ENCODE measurements at regions not wholly inside any gene's neighbourhood (a gene's known extent, or its start where the extent isn't known, plus 50 kb on each side); places are given as distances from the start of the nearest gene placed in this dataset.

DNA sequence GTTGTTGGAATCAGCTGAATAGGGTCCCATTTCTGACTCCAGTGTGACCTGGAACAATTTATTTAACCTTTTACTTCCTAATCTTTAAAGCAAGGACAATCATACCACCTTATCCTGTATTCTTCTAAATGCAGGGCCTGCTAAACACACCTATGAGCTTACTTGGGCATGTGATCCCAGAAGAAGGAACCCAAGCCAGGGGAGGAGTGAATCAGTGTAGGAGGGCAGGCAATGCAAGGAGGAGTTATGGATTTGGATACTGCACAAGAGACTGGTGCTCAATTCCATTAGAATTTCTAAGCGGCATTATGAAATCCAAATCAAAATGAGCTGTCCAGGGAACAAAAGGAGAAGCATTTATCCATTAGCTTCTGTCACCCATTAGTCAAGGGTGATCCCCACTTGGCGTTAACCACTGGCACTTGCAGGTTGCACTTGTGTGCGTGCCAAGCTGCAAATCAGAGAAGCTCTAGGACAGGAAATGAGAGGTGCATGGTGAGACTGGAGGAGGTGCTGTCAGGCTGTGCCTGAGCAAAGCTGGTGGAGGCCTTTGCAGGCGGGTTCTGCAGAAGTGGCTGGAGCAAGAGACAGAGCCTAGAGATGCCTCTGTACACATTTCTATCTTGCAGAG lies 297.2 kb upstream of the PLXNA2 start:
- DNase-seq: no peak

DNA sequence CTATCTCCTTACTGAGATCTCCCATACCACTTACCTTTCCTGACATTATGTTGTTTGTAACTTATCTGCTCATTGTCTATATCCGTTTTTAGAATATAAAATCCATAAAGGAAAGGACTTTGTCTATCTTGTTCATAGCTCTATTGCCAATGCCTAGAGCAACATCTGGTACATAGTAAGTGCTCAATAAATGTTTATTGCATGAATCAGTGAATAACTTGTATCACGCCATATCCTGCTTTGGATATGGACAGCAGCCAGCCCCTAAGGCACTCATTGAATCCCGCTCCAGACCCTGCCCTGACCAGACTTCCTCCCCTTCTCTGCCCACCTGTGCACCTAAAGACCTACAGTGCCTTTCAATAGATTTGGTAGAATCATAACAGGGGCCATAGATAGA lies 298.1 kb upstream of the PLXNA2 start:
- DNase-seq: no peak

DNA sequence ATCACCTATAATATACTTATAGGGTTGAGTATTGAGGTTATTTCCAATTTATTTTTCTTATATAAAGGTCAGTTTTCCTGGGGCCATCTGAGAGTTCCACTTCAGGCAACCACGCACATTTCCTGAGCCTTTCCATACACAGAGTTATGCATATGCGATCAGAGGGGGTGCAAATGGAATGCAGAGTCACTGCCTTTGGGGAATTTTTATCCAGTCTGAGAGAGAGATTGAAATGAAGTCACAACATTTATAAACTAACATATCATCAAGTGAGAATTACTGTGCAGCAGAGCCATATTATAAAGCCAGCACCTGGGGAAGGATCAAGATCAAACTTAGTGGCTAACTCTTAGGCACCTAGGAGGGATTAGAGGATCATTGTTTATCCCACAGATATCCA lies 299.9 kb upstream of the PLXNA2 start:
- DNase-seq: no peak

DNA sequence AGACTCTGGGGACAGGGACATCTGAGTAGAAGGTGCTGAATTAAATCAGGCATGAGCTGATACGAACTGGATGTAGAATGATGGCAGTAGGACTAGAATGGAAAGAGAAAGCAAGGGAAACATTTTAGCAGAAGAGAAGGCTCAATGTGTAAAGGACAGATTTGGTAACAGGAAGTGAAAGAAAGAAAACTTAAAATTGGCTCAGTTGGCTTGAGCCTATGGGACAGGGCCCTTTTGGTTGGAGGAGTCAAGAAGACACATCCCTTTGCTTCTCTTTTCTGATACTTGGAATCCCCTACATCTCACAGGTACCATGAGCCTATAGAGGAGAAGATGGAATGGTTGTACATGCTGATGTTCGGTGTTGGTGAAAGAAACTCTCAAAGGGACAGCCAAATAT lies 300.6 kb upstream of the PLXNA2 start:
- no peak for DNase-seq

DNA sequence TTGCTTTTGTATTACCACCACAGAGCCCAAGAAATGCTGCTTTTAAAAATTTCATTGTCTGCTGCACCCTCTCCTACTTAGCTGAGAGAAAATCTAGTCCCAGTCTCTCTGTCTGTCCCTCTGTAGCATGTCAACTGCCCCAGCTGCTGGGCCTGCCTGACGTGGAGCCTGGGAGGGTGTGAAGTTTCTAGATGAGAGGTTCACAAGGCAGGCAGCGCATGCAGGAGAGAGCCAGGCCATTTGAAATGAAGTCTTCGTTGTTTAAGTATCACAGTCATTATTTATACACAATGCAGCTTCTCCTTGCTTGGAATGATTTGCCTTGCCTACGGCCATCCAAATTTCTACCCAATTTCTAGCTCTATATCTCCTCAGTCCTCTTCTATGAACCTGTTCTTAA lies 306.8 kb upstream of the PLXNA2 start:
- no peak for DNase-seq

DNA sequence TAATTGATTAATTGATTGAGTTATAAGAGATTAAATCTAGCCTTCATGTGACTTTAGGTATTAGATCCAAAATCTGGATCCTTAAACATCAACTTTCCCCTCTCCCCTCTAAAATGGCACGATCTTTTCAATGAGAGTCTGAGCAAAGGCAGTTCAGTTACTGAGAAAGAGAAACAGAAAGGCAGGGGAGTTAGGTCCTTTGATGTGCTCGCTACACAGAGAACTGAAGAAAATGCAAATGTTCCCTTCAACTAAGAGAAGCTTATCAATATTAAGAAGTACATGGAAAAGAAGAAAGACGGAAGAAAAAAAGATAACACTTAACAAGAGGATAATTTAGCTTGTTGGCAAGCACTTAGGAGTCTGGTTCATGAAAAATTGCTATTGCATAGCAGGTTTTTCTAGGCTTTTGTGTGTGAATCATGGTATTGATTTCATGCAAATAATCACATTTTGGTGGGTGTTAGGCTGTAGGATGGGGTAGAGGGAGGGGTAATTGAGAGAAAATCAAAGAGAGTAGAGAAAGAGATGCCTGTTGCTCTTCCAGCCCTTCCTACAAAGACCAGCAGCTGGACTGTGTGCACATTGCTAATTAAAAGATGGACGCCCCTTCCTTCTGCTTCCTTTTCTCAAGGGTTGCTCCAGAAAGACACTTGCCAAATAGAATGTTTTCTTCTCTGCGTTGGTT lies 307.6 kb upstream of the PLXNA2 start:
- DNase-seq: no peak

DNA sequence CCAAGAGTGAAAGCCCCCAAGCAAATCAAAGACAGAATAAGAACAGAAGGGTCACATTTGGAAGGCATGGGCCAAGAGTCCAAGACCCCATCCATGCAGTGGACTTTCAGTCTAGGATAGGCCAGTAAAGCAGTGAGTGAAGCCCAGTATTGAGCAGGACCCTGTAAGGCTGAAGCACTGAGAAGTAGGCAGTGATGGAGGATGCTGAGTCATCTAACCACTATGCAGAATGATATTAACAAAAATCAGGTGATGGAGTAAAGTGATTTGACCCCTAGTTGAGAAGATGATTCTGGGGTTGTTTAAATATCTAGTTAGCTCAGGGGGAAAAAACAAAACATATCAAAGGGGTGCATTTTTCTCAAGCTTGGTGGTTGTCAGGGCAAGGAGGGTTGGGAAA lies 308.7 kb upstream of the PLXNA2 start:
- no peak for DNase-seq

DNA sequence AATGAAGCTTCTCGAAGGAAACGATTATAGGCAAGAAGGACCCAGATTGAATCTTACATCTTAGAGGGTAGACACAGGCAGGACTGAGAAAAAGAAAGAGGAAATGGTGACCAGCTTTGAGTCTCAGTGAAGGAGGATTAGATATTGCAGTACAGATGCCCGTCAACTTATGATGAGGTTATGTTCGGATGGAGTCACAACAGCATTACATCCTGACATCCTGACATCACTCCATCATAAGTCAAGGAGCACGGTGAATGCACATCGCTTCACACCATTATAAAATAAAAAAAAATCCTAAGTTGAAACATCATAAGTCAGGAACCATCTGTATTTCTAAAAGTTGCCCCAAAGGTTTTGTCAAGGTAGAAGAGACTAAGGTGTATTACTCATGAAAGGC lies 312.3 kb upstream of the PLXNA2 start:
- no peak for DNase-seq

DNA sequence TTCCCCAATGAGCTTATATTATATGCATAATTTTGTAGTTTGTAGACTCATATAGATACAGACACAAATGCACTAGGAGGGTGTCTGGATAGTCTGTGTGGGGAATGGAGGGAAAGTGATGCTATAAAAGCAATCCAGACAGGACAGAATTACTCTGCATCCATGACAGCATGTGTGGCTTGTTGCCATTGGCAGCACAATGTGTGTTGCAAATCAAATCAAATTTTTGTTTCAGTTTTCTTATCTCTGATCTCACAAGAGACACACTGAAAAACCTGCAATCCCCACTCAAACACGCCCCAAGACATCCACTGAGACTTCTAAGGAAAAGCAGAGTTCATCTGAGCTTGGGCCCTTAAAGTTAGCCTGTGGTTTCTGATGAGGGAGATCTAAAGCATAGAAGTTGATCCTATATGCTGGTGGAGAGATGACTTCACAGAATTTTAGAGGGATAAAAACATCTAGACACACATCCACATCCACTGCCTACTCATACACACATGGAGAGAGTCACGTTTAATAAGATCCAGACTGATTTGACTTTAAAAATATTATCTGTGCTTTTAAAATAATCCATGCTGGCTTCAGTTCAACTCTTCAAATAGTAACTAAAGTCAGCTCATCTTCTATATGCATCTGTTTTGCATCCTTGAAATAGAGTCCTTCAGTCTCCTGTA lies 313.0 kb upstream of the PLXNA2 start:
- DNase-seq: peak; percentile 22

DNA sequence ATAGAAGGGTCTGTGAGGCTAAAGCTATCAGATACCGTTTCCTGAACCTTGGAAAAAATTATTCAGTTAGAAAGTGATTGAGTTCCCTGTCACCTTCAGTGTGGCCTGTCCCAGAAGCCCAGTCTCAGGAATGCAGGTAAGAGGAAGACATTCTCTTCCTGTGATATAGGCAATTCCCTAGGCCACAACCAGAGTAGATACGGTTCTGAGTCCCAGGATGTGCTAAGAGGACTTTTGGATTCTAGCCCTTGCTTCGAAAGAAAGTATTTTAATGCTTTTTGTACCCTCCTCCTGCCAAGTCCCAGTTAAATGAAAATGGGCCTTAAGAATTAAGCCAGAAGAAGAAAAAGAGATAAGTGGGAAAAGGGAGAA lies 313.5 kb upstream of the PLXNA2 start:
- no peak for DNase-seq

DNA sequence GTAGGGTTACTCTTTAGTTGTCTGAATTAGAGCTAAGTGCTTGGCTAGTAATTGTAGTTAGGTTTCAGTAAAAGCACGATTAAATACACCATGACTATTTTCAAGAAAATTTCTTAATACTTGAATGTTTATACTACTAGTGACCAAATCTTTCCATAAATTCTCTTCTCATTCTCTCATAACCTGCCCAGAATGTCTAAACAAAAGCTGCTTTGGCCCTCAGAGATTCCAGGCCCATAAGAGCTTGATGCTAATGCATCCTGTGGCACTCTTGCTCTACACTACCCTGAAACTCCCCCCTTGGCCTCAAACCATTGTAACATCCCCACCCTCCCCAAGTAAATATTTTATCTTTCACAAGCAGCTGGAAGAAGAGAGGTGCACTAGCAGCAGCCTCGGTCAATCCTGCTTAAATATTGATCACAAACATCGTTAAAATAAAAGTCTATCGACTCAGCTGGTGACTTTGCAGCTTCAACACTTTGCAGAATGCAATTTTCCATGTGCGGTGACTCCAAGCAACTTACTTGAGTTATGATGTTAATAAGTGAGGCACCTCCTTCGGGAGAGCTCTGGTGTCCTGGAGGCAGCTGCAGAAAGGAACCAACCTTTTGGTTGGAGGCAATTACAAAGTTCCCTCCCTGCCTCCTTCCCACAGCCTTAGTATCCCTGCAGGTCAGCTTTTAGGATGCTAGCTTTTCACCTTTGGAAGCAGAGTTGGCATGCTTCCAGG lies 315.6 kb upstream of the PLXNA2 start:
- no peak for DNase-seq

DNA sequence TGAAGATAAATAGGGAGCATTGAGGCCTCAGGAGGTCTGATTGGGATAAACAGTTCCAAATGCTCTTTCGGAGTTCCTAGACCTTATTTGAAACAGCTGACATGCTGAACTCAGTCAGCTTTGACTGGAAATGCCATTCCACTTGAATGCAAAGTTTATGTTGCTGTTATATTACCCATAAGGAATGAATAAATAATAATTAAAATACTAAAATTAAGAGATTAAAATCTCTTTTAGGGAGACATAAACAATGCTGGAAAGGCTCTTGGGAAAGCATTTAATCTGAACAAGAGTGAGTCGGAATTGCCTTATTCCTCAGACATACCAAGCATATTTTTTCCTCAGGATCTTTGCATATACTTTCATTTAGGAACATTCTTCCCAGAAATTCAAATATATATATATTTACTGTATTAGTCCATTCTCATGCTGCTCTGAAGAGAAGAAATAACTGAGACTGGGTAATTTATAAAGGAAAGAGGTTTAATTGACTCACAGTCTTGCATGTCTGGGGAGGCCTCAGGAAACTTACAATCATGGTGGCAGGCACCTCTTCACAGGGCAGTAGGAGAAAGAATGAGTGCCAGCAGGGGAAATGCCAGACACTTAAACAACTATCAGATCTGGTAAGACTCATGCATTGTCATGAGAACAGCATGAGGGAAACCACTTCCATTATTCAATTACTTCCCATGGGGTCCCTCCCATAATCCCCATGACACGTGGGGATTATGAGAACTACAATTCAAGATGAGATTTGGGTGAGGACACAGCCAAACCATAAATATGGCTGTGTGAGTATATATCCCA lies 318.2 kb upstream of the PLXNA2 start:
- DNase-seq: no peak

DNA sequence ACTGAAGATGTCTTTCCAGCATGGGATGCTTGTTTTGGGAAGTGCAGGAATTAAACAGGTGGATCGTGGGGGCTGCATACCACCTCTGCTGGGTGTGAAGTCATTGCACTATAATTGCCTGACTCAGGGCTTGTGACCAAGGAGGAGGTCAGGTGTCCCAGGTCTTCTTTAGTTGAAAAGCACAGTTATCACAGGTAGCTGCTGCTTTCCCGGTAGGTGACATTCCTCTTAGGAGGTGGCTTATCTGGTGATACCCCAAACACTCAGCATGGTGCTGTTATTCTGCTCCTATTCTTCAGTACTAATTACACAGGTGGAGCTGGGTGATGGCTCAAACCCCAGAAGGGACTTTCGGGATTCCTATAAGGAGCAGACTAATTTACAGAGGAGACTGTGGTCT lies 320.3 kb upstream of the PLXNA2 start:
- DNase-seq: no peak

DNA sequence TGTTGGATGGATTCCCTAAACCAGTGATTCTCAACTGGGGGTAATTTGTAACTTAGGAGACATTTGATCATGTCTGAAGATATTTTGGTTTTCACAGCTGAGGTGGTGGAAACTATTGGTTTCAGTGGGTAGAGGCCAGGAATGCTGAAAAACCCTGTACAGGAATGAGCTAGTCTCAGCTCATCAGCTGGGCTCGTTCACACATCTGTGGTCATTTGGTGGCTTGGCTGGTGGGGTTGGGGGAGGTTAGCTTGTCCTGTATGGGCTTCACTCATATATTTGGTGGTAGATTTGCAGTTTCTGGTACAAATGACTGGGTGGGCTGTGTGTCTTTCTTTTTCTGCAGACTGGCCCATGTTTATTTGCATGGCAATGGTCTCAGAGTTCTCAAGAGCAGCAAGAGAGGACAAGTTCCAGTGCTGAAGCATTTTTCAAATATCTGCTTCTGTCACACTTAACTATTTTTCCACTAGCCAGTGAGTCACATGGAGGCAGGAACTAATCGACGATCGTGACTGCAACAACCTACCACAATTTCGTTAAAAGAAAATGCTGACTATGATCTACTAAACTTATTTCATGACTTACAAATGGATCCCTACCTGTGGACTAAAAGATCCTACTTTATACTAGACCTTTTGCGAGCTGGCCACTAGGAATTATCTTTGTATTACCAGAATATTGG lies 321.7 kb upstream of the PLXNA2 start:
- DNase-seq: no peak

DNA sequence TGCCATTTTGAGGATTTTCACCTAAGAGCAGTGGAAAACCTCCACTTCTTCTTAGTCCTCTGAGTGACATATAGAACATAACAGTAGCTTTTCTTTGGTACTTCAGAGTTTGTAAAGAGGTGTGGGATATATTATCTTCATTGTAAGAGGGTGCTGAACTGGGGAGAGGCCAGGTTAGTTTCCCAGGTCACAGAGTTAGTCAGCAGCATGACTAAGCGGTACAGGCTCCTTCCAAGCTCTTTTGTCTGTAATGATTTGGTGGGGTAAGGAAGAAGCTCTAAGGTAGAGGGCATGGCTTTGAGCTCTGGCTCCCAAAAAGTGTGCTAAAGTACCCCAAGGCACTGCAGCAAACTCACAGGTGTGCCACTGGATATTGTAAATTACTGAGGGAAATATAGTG lies 325.0 kb upstream of the PLXNA2 start:
- DNase-seq: no peak

DNA sequence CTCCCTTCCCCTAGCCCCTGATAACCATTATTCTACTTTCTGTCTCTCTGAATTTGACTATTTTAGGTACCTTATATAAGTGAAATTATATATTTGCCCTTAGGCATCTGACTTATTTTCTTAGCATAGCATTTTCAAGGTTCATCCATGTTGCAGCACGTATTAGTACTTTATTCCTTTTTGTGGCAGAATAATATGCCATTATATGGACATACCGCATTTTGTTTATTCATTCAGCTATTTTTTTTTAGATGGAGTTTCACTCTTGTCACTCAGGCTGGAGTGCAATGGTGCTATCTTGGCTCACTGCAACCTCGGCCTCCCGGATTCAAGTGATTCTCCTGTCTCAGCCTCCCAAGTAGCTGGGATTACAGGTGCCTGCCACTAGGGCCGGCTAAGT lies 326.2 kb upstream of the PLXNA2 start:
- DNase-seq: no peak

DNA sequence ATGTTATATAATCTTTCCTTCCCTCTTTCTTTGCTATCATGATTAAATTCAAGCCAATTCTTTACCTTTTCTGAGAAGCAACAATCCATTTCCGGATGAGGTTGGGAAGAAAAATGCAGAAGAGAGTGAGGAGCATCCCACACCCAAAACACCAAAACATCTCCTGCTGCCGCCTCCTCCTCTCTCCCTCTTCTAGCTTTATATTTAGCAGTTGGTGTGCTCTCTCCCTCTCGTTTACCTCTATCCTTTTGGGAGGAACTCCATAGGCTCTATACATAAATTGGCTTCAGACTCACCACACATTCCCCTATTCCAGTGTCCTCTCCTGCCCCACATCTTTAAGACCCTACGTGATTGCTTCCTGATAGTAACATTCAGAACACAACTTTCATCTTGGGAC lies 332.2 kb upstream of the PLXNA2 start:
- DNase-seq: no peak

DNA sequence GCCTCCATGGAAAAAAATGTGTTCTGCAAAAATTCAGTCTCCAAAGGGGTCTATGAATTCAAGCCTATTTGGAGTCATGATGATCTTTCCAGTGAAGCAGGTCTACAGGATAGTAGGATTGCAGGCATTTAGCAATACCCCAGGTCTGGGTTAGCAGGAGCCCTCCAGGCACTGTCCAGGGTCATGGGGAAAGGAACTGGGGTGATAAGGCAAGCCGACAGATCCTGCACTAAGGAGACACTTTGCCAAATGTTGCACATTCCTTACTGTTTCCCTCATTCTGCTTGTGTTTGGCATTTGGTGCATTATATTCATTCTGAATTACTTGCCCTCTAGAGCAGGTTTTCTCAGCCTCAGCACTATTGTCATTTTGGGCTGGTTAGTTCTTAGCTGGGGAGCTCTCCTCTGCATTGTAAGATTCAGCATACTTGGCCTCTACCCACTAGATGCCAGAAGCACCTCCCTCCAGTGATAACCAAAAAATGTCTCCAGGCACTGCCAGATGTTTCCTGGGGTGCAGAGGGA lies 333.3 kb upstream of the PLXNA2 start:
- DNase-seq: no peak

DNA sequence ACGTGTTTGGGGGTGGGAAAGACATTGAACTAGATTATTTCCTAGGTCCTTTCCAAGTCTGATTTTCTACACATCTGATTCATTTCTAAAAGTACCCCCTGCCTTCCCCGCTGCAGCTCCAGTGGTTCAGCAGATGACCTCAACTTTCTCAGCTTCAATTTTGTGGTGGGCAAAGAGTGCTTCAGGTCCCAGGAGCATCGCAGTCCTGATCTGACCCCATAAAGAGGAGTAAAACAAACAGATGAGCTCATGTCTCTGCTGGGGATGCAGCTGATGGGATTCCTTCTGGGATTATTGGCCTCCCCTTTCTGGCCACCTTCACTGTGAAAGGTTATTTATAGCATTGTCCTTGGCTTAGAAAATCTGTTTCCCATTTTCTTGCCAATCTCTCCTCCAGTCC lies 337.0 kb upstream of the PLXNA2 start:
- no peak for DNase-seq

DNA sequence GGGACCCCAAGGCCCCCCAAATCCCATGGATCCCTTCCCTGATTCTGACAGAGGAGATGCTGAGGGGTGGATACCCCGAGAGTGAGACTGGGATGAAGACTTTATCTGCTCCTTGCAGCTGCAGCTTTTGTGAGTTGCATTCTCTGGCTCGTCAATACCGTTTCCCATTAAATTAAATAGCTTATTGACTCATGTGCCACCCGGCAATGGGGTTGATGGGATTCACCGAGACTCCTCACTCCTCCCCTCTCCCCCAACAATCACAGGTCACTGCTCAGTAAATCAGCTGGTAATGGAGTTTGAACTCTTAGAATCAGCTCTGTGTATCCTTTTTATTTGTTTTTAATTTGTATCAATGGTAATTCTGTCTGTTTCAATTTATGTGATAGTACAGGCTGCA lies 337.5 kb upstream of the PLXNA2 start:
- DNase-seq: no peak

DNA sequence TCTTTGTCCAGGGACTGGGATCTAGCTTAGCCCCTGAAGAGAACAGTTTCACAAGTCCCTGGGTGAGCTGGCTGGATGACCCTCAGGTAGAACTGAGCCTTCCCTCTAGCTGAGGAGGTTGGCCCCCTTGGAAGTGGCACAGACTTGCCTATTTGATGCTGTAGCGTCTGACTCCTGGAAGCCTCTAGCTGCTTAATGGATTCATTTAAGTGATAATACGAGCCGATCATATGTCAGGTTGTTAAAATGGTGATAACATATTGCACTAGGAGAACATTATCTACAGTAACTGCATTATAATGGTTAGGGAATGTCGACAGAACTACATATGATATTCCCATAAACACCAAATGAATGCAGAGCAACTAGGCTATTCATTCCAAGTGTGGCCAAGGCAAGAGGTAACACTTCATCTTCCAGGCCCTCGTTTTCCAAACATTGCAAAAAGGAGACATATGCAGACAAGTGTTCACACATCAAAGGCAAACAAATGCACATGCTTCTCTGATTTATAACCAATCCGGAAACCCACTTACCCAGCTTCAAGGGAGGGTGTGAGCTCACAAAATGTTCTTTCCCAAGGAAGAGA lies 340.1 kb upstream of the PLXNA2 start:
- no peak for DNase-seq
